Gastrocnemius medialis (tissue), 4 donors: ENCODE measurements at regions not wholly inside any gene's neighbourhood (a gene's known extent, or its start where the extent isn't known, plus 50 kb on each side); places are given as distances from the start of the nearest gene placed in this dataset.

Source experiments
- ATAC-seq, 2 donors: fragments of 150-250 bp; one replicate each; pipeline ENCODE4 v1.9.1; 2016
- DNase-seq, 2 donors: peaks; one replicate each; pipeline ENCODE4 v3.0.0-alpha.2; 2019
- H3K27ac ChIP-seq, 4 donors: fragments of 200-600 bp; sonication (generic); 1 replicate in 1 of 4; 2 replicates in 3 of 4; pipeline ENCODE4 v1.5.1; 2016 to 2018; ENCODE audit warnings: mild to moderate bottlenecking in 2 of 4, moderate library complexity in 1 of 4
- H3K27me3 ChIP-seq, 3 donors: fragments of 200-600 bp; sonication (generic) in 2 of 3; 1 replicate in 1 of 3; 2 replicates in 2 of 3; pipeline versions ENCODE4 v1.5.1 to v1.6.0; 2016 to 2019; ENCODE audit warnings: mild to moderate bottlenecking in 1 of 3, moderate library complexity in 1 of 3
- H3K36me3 ChIP-seq, 2 donors: fragments of 200-600 bp; sonication (generic) in 1 of 2; one replicate each; pipeline ENCODE4 v1.5.1; 2017 to 2018
- H3K4me1 ChIP-seq, 2 donors: fragments of 200-600 bp; sonication (generic) in 1 of 2; one replicate each; pipeline ENCODE4 v1.5.1; 2016 to 2017; ENCODE audit warnings: mild to moderate bottlenecking in 2 of 2
- H3K4me3 ChIP-seq, 4 donors: fragments of 200-600 bp; sonication (generic) in 3 of 4; 1 replicate in 1 of 4; 2 replicates in 3 of 4; pipeline ENCODE4 v1.5.1; 2016 to 2019; ENCODE audit warnings: mild to moderate bottlenecking in 2 of 4
- H3K9me3 ChIP-seq, 3 donors: fragments of 200-600 bp; sonication (generic) in 2 of 3; 1 replicate in 1 of 3; 2 replicates in 2 of 3; pipeline ENCODE4 v1.5.1; 2016 to 2019
- POLR2A ChIP-seq, 2 donors: fragments of 450-650 bp; IDR thresholded peaks; one replicate each; pipeline ENCODE4 v1.6.1; 2017; ENCODE audit warnings: antibody characterized with exemption in 2 of 2, mild to moderate bottlenecking in 2 of 2, moderate library complexity in 2 of 2
- in situ Hi-C, 4 donors: fragments of 200-750 bp; cut with MboI; loops; one replicate each; pipeline versions ENCODE4 v1.15.0 to v1.8.0; 2017; ENCODE audit warnings: low sequenced_read_pairs in 4 of 4
- intact Hi-C: fragments of 100-400 bp; cut with DNase I; formaldehyde crosslinking; loops from one replicate; pipeline ENCODE4 v1.15.1; 2023; ENCODE audit warnings: low total_unique reads
- TF ChIP-seq, protein P1 (sequence below), 5 experiments: fragments of 450-650 bp in 3 of 5; fragments of 200-600 bp in 2 of 5; sonication (generic) in 2 of 5; IDR thresholded peaks in 4 of 5; conservative IDR thresholded peaks in 1 of 5; 1 replicate in 4 of 5; 2 replicates in 1 of 5; pipeline ENCODE4 v1.5.1; 2016 to 2019; ENCODE audit warnings: antibody characterized with exemption in 5 of 5, mild to moderate bottlenecking in 3 of 5, moderate library complexity in 3 of 5

DNA sequence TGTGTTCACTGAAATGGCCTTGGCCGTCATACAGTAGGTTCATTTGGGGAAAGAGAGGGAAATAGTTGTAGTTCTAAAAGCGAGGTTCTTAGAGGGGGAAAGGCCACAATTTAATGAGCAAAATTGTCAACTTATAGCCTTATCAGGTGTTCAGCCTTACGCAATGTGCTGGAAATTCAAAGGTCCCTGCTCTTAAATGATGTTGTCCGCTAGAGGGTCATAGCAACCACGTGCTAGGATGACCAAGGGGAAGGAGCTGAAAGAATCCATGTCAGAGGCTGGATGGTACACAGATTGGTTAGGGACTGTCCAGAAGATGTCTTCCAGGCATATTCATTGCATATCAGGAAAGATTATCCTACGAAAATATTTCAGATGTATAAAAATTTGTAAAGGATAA lies 282.3 kb upstream of the MEX3C start:
- no peak for DNase-seq
- Histone ChIP-seq H3K4me3 (no peak overlapping the region), H3K36me3 (no peaks in the 10 kb centered on the region), H3K27ac (no peak overlapping the region), H3K4me1 (no peaks in the 10 kb centered on the region), H3K27me3 (no peaks in the 10 kb centered on the region), H3K9me3 (no peaks in the 10 kb centered on the region)
- TF ChIP-seq, protein P1, sequence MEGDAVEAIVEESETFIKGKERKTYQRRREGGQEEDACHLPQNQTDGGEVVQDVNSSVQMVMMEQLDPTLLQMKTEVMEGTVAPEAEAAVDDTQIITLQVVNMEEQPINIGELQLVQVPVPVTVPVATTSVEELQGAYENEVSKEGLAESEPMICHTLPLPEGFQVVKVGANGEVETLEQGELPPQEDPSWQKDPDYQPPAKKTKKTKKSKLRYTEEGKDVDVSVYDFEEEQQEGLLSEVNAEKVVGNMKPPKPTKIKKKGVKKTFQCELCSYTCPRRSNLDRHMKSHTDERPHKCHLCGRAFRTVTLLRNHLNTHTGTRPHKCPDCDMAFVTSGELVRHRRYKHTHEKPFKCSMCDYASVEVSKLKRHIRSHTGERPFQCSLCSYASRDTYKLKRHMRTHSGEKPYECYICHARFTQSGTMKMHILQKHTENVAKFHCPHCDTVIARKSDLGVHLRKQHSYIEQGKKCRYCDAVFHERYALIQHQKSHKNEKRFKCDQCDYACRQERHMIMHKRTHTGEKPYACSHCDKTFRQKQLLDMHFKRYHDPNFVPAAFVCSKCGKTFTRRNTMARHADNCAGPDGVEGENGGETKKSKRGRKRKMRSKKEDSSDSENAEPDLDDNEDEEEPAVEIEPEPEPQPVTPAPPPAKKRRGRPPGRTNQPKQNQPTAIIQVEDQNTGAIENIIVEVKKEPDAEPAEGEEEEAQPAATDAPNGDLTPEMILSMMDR (IDR thresholded peaks at IDR 0.05 in 4 of 5, conservative IDR thresholded peaks at IDR 0.05 in 1 of 5) = no peak
- TF ChIP-seq POLR2A (IDR thresholded peaks at IDR 0.05) = no peak
- no peak for ATAC-seq
- intact Hi-C loops (no loop called here), in situ Hi-C loops (no loop called here)

DNA sequence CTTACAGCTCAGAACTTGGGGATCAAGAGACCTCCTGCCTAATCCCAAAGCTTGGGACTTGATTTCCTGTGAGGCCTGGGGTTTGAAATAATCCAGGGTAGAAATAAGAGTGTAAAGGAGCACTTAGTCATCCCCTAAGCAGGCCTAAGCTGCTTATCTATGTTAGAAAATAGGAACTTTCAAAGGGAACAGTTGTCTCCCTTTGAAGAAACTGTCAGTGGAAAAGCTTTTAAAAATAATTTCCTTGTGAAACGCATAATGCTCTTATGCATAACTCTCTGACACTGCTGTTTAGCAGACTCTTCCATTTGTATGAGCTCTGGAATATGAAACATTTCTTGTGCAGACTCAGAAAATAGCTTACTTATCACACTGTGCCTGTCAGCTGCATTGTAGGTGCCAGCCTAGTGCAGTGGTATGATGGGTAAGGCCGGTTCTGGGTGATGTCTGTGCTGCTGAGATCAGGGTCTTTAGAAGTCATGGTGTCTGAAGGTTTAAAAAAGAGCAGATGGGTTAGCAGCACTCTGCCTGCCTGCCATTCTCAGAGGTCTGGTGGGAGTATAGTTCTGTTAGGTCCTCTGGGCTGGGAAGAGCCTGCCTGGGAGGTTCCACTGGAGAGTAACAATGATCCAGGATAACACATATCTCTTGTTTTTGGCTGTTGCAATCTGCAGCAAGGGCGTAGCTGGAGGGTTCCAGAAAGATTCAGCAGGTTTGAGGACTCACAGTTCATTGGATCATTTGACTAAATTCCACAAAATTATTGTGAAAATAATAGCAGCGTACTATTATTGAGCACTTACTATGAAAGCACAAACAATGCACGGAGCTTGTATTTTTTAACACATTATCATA lies 283.2 kb upstream of the MEX3C start:
- Histone ChIP-seq H3K27ac (no peak overlapping the region), H3K9me3 (no peaks in the 10 kb centered on the region), H3K27me3 (no peaks in the 10 kb centered on the region), H3K4me3 (no peak overlapping the region), H3K4me1 (no peaks in the 10 kb centered on the region), H3K36me3 (no peaks in the 10 kb centered on the region)
- TF ChIP-seq, protein P1 (IDR thresholded peaks at IDR 0.05 in 4 of 5, conservative IDR thresholded peaks at IDR 0.05 in 1 of 5) = no peak
- TF ChIP-seq POLR2A (IDR thresholded peaks at IDR 0.05) = no peak
- DNase-seq = no peak
- intact Hi-C loops (no loop called here), in situ Hi-C loops (no loop called here)
- ATAC-seq = no peak

DNA sequence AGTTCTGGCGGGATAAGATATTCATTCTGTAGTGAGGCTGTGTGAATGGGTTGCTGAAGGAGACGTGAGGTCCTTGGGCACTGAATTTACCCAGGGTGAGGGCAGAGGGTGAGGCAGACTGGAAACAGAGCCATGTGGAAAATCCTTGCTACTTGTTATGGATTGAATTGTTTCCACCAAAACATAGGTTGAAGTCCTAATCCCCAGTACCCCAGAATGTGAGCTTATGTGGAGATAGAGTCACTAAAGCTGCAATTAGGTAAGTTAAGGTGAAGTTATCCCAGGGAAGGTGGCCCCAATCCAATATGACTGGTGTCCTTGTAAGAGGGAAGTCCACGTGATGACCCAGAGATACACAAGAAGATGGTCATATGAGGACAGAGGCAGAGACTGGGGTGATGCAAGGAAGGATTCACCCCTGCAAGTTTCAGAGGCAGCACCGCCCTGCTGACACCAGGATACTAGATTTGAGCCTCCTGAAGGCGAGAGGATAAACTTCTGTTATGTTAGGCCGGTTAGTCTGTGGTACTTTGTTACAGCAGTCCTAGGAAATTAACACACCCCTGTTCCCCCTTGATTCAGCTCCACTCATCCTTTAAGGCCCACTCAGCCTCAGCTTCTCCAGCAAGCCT lies 289.4 kb upstream of the MEX3C start:
- in situ Hi-C loops = no loop called here

DNA sequence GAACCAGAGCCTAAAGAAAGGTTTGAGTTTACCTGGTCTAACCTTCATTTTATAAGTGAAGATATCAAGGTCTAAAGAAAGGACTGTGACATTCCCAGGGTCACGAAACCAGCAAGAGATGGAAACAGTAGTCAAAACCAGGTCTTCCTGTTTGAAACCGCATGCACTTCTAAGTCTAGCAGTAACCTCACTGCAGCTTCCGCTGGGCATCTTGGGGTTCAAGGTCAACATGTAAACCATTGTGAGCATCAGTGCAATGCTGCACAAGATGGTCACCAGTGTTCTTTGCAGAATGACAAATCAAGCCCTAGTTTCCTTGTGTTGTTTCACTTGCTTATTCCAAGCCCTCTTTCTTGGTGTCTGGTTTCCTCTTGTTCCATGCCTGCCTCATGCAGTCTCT lies 292.9 kb upstream of the MEX3C start:
- Histone ChIP-seq H3K4me3 (no peak overlapping the region), H3K4me1 (no peaks in the 10 kb centered on the region), H3K36me3 (no peaks in the 10 kb centered on the region), H3K27me3 (no peaks in the 10 kb centered on the region), H3K9me3 (no peaks in the 10 kb centered on the region), H3K27ac (no peak overlapping the region)
- in situ Hi-C loops (no loop called here), intact Hi-C loops (no loop called here)
- no peak for ATAC-seq
- TF ChIP-seq, protein P1 (IDR thresholded peaks at IDR 0.05 in 4 of 5, conservative IDR thresholded peaks at IDR 0.05 in 1 of 5) = no peak
- no peak for TF ChIP-seq POLR2A (IDR thresholded peaks at IDR 0.05)
- no peak for DNase-seq

More for the DNA sequence above, 289.4 kb upstream of the MEX3C start:
- no peak for ATAC-seq
- DNase-seq = no peak
- no peak for TF ChIP-seq POLR2A (IDR thresholded peaks at IDR 0.05)
- TF ChIP-seq, protein P1 (IDR thresholded peaks at IDR 0.05 in 4 of 5, conservative IDR thresholded peaks at IDR 0.05 in 1 of 5) = no peak
- intact Hi-C loops = no loop called here
- H3K9me3 ChIP-seq = no peaks in the 10 kb centered on the region
- no peaks in the 10 kb centered on the region for H3K36me3 ChIP-seq
- H3K4me1 ChIP-seq = no peaks in the 10 kb centered on the region
- H3K27ac ChIP-seq = no peak overlapping the region
- H3K4me3 ChIP-seq = no peak overlapping the region
- no peaks in the 10 kb centered on the region for H3K27me3 ChIP-seq
